GM12878 (cell line): ENCODE measurements at regions not wholly inside any gene's neighbourhood (a gene's known extent, or its start where the extent isn't known, plus 50 kb on each side); places are given as distances from the start of the nearest gene placed in this dataset.

ENCODE experiments used
- ATAC-seq: fragments of 200-7000 bp; cut with Tn5 transposase; 3 replicates; pipeline ENCODE4 v1.9.1; 2020; ENCODE audit warnings: mild to moderate bottlenecking, moderate library complexity
- BruUV-seq: library from RNA; stranded (reverse); fragments of 400-500 nt; replicated peaks from 2 replicates; lab custom pipeline; 2021; lab: Mats Ljungman, UMichigan
- CTCF ChIA-PET: fragments of 300-600 bp; sonication (Branson Sonifier 250); formaldehyde crosslinking; extraction: SDS; loops from one replicate; lab custom pipeline; 2021; ENCODE audit warnings: inconsistent platforms; lab: Yijun Ruan, JAX
- POLR2A ChIA-PET: fragments of 350-600 bp; formaldehyde crosslinking; extraction: SDS; loops from one replicate; lab custom pipeline; 2021; ENCODE audit warnings: inconsistent platforms; lab: Charles Lee
- RAD21 ChIA-PET: fragments of 300-600 bp; sonication (Branson Sonifier 250); formaldehyde crosslinking; loops from one replicate; lab custom pipeline; 2023; ENCODE audit warnings: antibody characterized with exemption; ENCODE audit not compliant: unreplicated experiment; lab: Charles Lee
- SMC1A ChIA-PET: fragments of 300-600 bp; sonication (Branson Sonifier 250); formaldehyde crosslinking; loops from one replicate; lab custom pipeline; 2023; ENCODE audit not compliant: unreplicated experiment, uncharacterized antibody; lab: Charles Lee
- DNase-seq: peaks from one replicate; pipeline ENCODE4 v3.0.0-alpha.2; 2011; ENCODE audit warnings: low read depth, low spot score
- FAIRE-seq: peaks from 3 replicates; lab custom pipeline; 2011; peaks lifted over from hg19 to GRCh38; lab: Jason Lieb, UNC
- H2AFZ ChIP-seq: 2 replicates; pipeline ENCODE4 v1.6.0; 2011; ENCODE audit warnings: low read depth, low read length, control low read depth; ENCODE audit not compliant: control insufficient read depth
- H3K27ac ChIP-seq: 2 replicates; pipeline ENCODE4 v1.5.1; 2011; ENCODE audit warnings: control low read depth; ENCODE audit not compliant: control insufficient read depth, insufficient read depth
- H3K27me3 ChIP-seq, 2 experiments: replicated peaks in 1 of 2; 2 replicates each; pipeline versions ENCODE4 v1.6.0 to v1.6.1; 2011; ENCODE audit warnings: low read length in 1 of 2; ENCODE audit not compliant: control insufficient read depth in 2 of 2, insufficient read depth in 2 of 2
- H3K36me3 ChIP-seq, 2 experiments: 2 replicates each; pipeline ENCODE4 v1.5.1; 2011; ENCODE audit warnings: low read length in 1 of 2; ENCODE audit not compliant: control insufficient read depth in 2 of 2, insufficient read depth in 2 of 2
- H3K4me1 ChIP-seq: 2 replicates; pipeline ENCODE4 v1.6.1; 2011; ENCODE audit warnings: mild to moderate bottlenecking, low read length, moderate library complexity, mixed read lengths; ENCODE audit not compliant: control insufficient read depth, insufficient read depth
- H3K4me2 ChIP-seq: 2 replicates; pipeline ENCODE4 v1.6.0; 2011; ENCODE audit warnings: control low read depth; ENCODE audit not compliant: control insufficient read depth, insufficient read depth
- H3K4me3 ChIP-seq: fragments of 200-600 bp; sonication (generic); 2 replicates; pipeline ENCODE4 v1.5.1; 2016
- H3K79me2 ChIP-seq: 2 replicates; pipeline ENCODE4 v1.6.0; 2011; ENCODE audit warnings: low read length; ENCODE audit not compliant: control insufficient read depth, insufficient read depth
- H3K9ac ChIP-seq: 2 replicates; pipeline ENCODE4 v1.8.0; 2011; ENCODE audit warnings: low read length, control low read depth, mixed read lengths; ENCODE audit not compliant: control insufficient read depth, insufficient read depth
- H3K9me3 ChIP-seq: replicated peaks from 3 replicates; pipeline ENCODE4 v1.5.1; 2011; ENCODE audit warnings: mild to moderate bottlenecking, low read length; ENCODE audit not compliant: control insufficient read depth, insufficient read depth
- H4K20me1 ChIP-seq: 2 replicates; pipeline ENCODE4 v1.6.0; 2011; ENCODE audit not compliant: control insufficient read depth, insufficient read depth
- ATF3 ChIP-seq: IDR thresholded peaks from 2 replicates; pipeline ENCODE4 v1.6.1; 2011; ENCODE audit warnings: low read depth, mild to moderate bottlenecking, low read length, moderate library complexity, borderline replicate concordance; ENCODE audit errors: extremely low read depth
- CBX3 ChIP-seq: fragments of 200-600 bp; sonication (generic); IDR thresholded peaks from 2 replicates; pipeline ENCODE4 v1.6.1; 2016; ENCODE audit warnings: low read depth, borderline replicate concordance
- CREB1 ChIP-seq: IDR thresholded peaks from 2 replicates; pipeline ENCODE4 v1.6.1; 2012; ENCODE audit warnings: low read depth, mild to moderate bottlenecking, inconsistent platforms
- DPF2 ChIP-seq: fragments of 450-650 bp; IDR thresholded peaks from 2 replicates; pipeline ENCODE4 v1.6.1; 2017; ENCODE audit warnings: mild to moderate bottlenecking
- EED ChIP-seq: sonication (generic); IDR thresholded peaks from 2 replicates; pipeline ENCODE4 v1.6.1; 2016; ENCODE audit warnings: antibody characterized with exemption, low read depth
- ELK1 ChIP-seq: IDR thresholded peaks from 2 replicates; pipeline ENCODE4 v1.6.1; 2012; ENCODE audit warnings: low read depth, low read length, improper control_type of control experiment
- HDGF ChIP-seq: fragments of 450-650 bp; IDR thresholded peaks from 2 replicates; pipeline ENCODE4 v1.6.1; 2016; ENCODE audit warnings: antibody characterized with exemption
- NFYA ChIP-seq: IDR thresholded peaks from 2 replicates; pipeline ENCODE4 v1.6.1; 2011; ENCODE audit warnings: low read depth, mild to moderate bottlenecking, low read length, improper control_type of control experiment, borderline replicate concordance
- POLR2A ChIP-seq: IDR thresholded peaks from 2 replicates; pipeline ENCODE4 v1.6.1; 2011; ENCODE audit warnings: low read depth, mild to moderate bottlenecking, low read length
- PRDM15 ChIP-seq: fragments of 450-650 bp; formaldehyde crosslinking; IDR thresholded peaks from 2 replicates; pipeline ENCODE4 v1.4.0; 2020; ENCODE audit warnings: mild to moderate bottlenecking, moderate library complexity
- RBBP5 ChIP-seq: fragments of 200-600 bp; sonication (generic); conservative IDR thresholded peaks from 2 replicates; pipeline ENCODE4 v1.6.1; 2016
- SMAD1 ChIP-seq: fragments of 450-650 bp; IDR thresholded peaks from 2 replicates; pipeline ENCODE4 v1.6.1; 2018; ENCODE audit warnings: mild to moderate bottlenecking, low read depth; ENCODE audit not compliant: partially characterized antibody
- SUZ12 ChIP-seq: fragments of 200-600 bp; sonication (generic); IDR thresholded peaks from one replicate; pipeline ENCODE4 v1.6.1; 2018; ENCODE audit warnings: antibody characterized with exemption, mild to moderate bottlenecking; ENCODE audit not compliant: unreplicated experiment
- USF2 ChIP-seq: IDR thresholded peaks from 2 replicates; pipeline ENCODE4 v1.6.1; 2011; ENCODE audit warnings: low read depth, low read length, improper control_type of control experiment, borderline replicate concordance
- YBX1 ChIP-seq: fragments of 450-650 bp; IDR thresholded peaks from 2 replicates; pipeline ENCODE4 v1.6.1; 2016; ENCODE audit warnings: antibody characterized with exemption
- ZBTB11 ChIP-seq: fragments of 450-650 bp; formaldehyde crosslinking; IDR thresholded peaks from 2 replicates; pipeline ENCODE4 v1.5.0; 2022; ENCODE audit warnings: mild to moderate bottlenecking, missing genetic modification characterization
- WGBS: methylation state at CpG from one replicate; pipeline ENCODE4 v1.1.6; 2016; ENCODE audit warnings: low lambda C conversion rate; ENCODE audit not compliant: insufficient replicate concordance, insufficient coverage; ENCODE audit errors: missing lambda C conversion rate; 5-methylcytosine and 5-hydroxymethylcytosine counted together
- in situ Hi-C: fragments of 300-500 bp; cut with MboI; formaldehyde crosslinking; loops from 9 replicates; pipeline ENCODE4 v1.14.3; 2018; ENCODE audit warnings: mixed read lengths
- intact Hi-C: fragments of 100-400 bp; cut with micrococcal nuclease; formaldehyde crosslinking; loops from one replicate; pipeline ENCODE4 v1.14.2; 2022; ENCODE audit not compliant: unreplicated experiment

GRCh38 chr21:20329636-20330035 lies 668.6 kb upstream of the NCAM2 start:
- H3K9ac ChIP-seq, result no peak overlapping the region
- DNase-seq (no peak), FAIRE-seq (no peak), ATAC-seq (peak; percentile 38; the same call in 1 of the 3 replicates)
- no peak overlapping the region for H2AFZ ChIP-seq
- H3K36me3 ChIP-seq, result no peaks in the 10 kb centered on the region
- H3K4me1 ChIP-seq, result no peaks in the 10 kb centered on the region
- H3K79me2 ChIP-seq, result no peaks in the 10 kb centered on the region
- intact Hi-C loops (no loop called here), in situ Hi-C loops (no loop called here)
- ChIA-PET CTCF (no interaction called here), SMC1A (no interaction called here), POLR2A (no interaction called here), RAD21 (no interaction called here)
- WGBS, result 31% methylated on average over 6 of the region's 6 CpGs
- H3K9me3 ChIP-seq, result no peaks in the 10 kb centered on the region
- no peak overlapping the region for H3K4me2 ChIP-seq
- H3K4me3 ChIP-seq, result no peak overlapping the region
- H3K27ac ChIP-seq, result no peak overlapping the region
- no peaks in the 10 kb centered on the region for H3K27me3 ChIP-seq
- no peaks in the 10 kb centered on the region for H4K20me1 ChIP-seq
- BruUV-seq, result no TSS peak
- no peak for TF ChIP-seq SMAD1
- no peak for TF ChIP-seq CBX3
- TF ChIP-seq ELK1, result no peak
- no peak for TF ChIP-seq ATF3
- TF ChIP-seq POLR2A, result no peak
- no peak for TF ChIP-seq DPF2
- TF ChIP-seq HDGF, result no peak
- TF ChIP-seq NFYA, result no peak
- TF ChIP-seq ZBTB11, result no peak
- TF ChIP-seq CREB1, result no peak
- TF ChIP-seq SUZ12, result no peak
- no peak for TF ChIP-seq PRDM15 (CRISPR knock-in tag)
- TF ChIP-seq EED, result no peak
- TF ChIP-seq RBBP5, result no peak
- no peak for TF ChIP-seq USF2
- TF ChIP-seq YBX1, result no peak
